Astrocyte (in vitro differentiated cells and primary cell): ENCODE measurements at regions not wholly inside any gene's neighbourhood (a gene's known extent, or its start where the extent isn't known, plus 50 kb on each side); places are given as distances from the start of the nearest gene placed in this dataset.
A peak's percentile ranks its signal among the peaks of the same experiment; 100 is the strongest.

Source experiments
- DNase-seq: peaks from one replicate; pipeline ENCODE4 v3.0.0-alpha.2; 2010; ENCODE audit warnings: low read depth
- FAIRE-seq: peaks from 2 replicates; lab custom pipeline; 2011; peaks lifted over from hg19 to GRCh38; lab: Jason Lieb, UNC
- H2AFZ ChIP-seq: 2 replicates; pipeline ENCODE4 v1.6.0; 2012; ENCODE audit warnings: low read depth, low read length, inconsistent platforms
- H3K27ac ChIP-seq: 2 replicates; pipeline ENCODE4 v1.5.1; 2011; ENCODE audit warnings: low read depth, low read length, inconsistent platforms
- H3K27me3 ChIP-seq: 2 replicates; pipeline ENCODE4 v1.6.0; 2011; ENCODE audit warnings: low read length, inconsistent platforms; ENCODE audit not compliant: insufficient read depth
- H3K36me3 ChIP-seq: 2 replicates; pipeline ENCODE4 v1.5.1; 2011; ENCODE audit warnings: low read length, inconsistent platforms; ENCODE audit not compliant: insufficient read depth
- H3K4me1 ChIP-seq: 2 replicates; pipeline ENCODE4 v1.5.1; 2011; ENCODE audit warnings: low read length, inconsistent platforms; ENCODE audit not compliant: insufficient read depth
- H3K4me2 ChIP-seq: 2 replicates; pipeline ENCODE4 v1.6.0; 2012; ENCODE audit warnings: low read length, inconsistent platforms
- H3K4me3 ChIP-seq: 2 replicates; pipeline ENCODE4 v1.5.1; 2011; ENCODE audit warnings: low read depth, mild to moderate bottlenecking, low read length, inconsistent platforms; ENCODE audit not compliant: insufficient read depth
- H3K79me2 ChIP-seq: 2 replicates; pipeline ENCODE4 v1.6.0; 2012; ENCODE audit warnings: mild to moderate bottlenecking, low read length, inconsistent platforms; ENCODE audit not compliant: insufficient read depth
- H3K9ac ChIP-seq: 2 replicates; pipeline ENCODE4 v1.6.0; 2012; ENCODE audit warnings: mild to moderate bottlenecking, low read length, inconsistent platforms
- H3K9me3 ChIP-seq: 2 replicates; pipeline ENCODE4 v1.5.1; 2012; ENCODE audit warnings: low read depth, mild to moderate bottlenecking, low read length, inconsistent platforms; ENCODE audit not compliant: insufficient read depth
- H4K20me1 ChIP-seq: 2 replicates; pipeline ENCODE4 v1.6.0; 2012; ENCODE audit warnings: low read length, inconsistent platforms; ENCODE audit not compliant: insufficient read depth
- H3K27ac Mint-ChIP-seq: one replicate; pipeline ENCODE4 v1.8.0; 2021; ENCODE audit warnings: mild to moderate bottlenecking, mixed read lengths; ENCODE audit not compliant: unreplicated experiment
- H3K27me3 Mint-ChIP-seq: one replicate; pipeline ENCODE4 v1.8.0; 2021; ENCODE audit warnings: low read depth, mixed read lengths; ENCODE audit not compliant: unreplicated experiment
- H3K36me3 Mint-ChIP-seq: one replicate; pipeline ENCODE4 v1.8.0; 2021; ENCODE audit warnings: low read depth, mixed read lengths; ENCODE audit not compliant: unreplicated experiment
- H3K4me1 Mint-ChIP-seq: one replicate; pipeline ENCODE4 v1.8.0; 2021; ENCODE audit warnings: low read depth, mixed read lengths; ENCODE audit not compliant: unreplicated experiment
- H3K4me3 Mint-ChIP-seq: one replicate; pipeline ENCODE4 v1.8.0; 2021; ENCODE audit warnings: mild to moderate bottlenecking, moderate library complexity, mixed read lengths; ENCODE audit not compliant: unreplicated experiment
- H3K9me3 Mint-ChIP-seq: one replicate; pipeline ENCODE4 v1.8.0; 2021; ENCODE audit warnings: mild to moderate bottlenecking, mixed read lengths; ENCODE audit not compliant: unreplicated experiment
- CTCF ChIP-seq: IDR thresholded peaks from 2 replicates; pipeline ENCODE4 v1.5.1; 2011; ENCODE audit warnings: low read depth, mild to moderate bottlenecking, inconsistent platforms, low read length, moderate library complexity; ENCODE audit not compliant: insufficient read depth
- EZH2 ChIP-seq: IDR thresholded peaks from 2 replicates; pipeline ENCODE4 v1.6.1; 2012; ENCODE audit warnings: mild to moderate bottlenecking, low read length, inconsistent platforms; ENCODE audit not compliant: insufficient read depth

- H3K4me3 Mint-ChIP-seq = no peak overlapping the region
- FAIRE-seq = no peak
- Histone ChIP-seq H3K27ac (no peak overlapping the region), H2AFZ (no peak overlapping the region), H3K9me3 (no peaks in the 10 kb centered on the region), H3K4me2 (no peak overlapping the region), H3K27me3 (no peaks in the 10 kb centered on the region), H3K79me2 (no peaks in the 10 kb centered on the region), H3K4me1 (peaks cover 3% of the 10 kb centered on the region), H3K9ac (no peak overlapping the region), H4K20me1 (no peaks in the 10 kb centered on the region), H3K4me3 (no peak overlapping the region), H3K36me3 (no peaks in the 10 kb centered on the region)
- peaks cover 4% of the 10 kb centered on the region for H3K9me3 Mint-ChIP-seq
- DNase-seq = no peak
- TF ChIP-seq EZH2 (no peak), CTCF (no peak)
- H3K36me3 Mint-ChIP-seq = peaks cover 1% of the 10 kb centered on the region
- peaks cover 21% of the 10 kb centered on the region for H3K4me1 Mint-ChIP-seq
- H3K27me3 Mint-ChIP-seq = no peaks in the 10 kb centered on the region
- H3K27ac Mint-ChIP-seq = no peak overlapping the region
These were observed 254.0 kb upstream of the PITX2 start for GRCh38 chr4:110876866-110877265.

- peaks cover 1% of the 10 kb centered on the region for H3K36me3 Mint-ChIP-seq
- Histone ChIP-seq H2AFZ (no peak overlapping the region), H3K4me3 (no peak overlapping the region), H3K27ac (no peak overlapping the region), H4K20me1 (no peaks in the 10 kb centered on the region), H3K4me1 (peaks cover 3% of the 10 kb centered on the region), H3K79me2 (no peaks in the 10 kb centered on the region), H3K9ac (no peak overlapping the region), H3K36me3 (no peaks in the 10 kb centered on the region), H3K27me3 (no peaks in the 10 kb centered on the region), H3K9me3 (no peaks in the 10 kb centered on the region), H3K4me2 (no peak overlapping the region)
- FAIRE-seq (no peak), DNase-seq (no peak)
- no peaks in the 10 kb centered on the region for H3K27me3 Mint-ChIP-seq
- H3K4me1 Mint-ChIP-seq = peaks cover 21% of the 10 kb centered on the region
- H3K9me3 Mint-ChIP-seq = peaks cover 4% of the 10 kb centered on the region
- H3K27ac Mint-ChIP-seq = peak overlapping the region; percentile 21
- TF ChIP-seq CTCF (no peak), EZH2 (no peak)
- no peak overlapping the region for H3K4me3 Mint-ChIP-seq
These were observed 255.0 kb upstream of the PITX2 start for GRCh38 chr4:110877778-110878370.

- Histone ChIP-seq H3K9me3 (no peaks in the 10 kb centered on the region), H3K36me3 (no peaks in the 10 kb centered on the region), H3K27ac (no peak overlapping the region), H3K4me3 (no peak overlapping the region), H3K4me1 (peaks cover 3% of the 10 kb centered on the region), H3K79me2 (no peaks in the 10 kb centered on the region), H4K20me1 (no peaks in the 10 kb centered on the region), H3K27me3 (no peaks in the 10 kb centered on the region), H3K9ac (no peak overlapping the region), H2AFZ (no peak overlapping the region), H3K4me2 (no peak overlapping the region)
- FAIRE-seq (no peak), DNase-seq (peak; percentile 31)
- H3K27me3 Mint-ChIP-seq = no peaks in the 10 kb centered on the region
- H3K9me3 Mint-ChIP-seq = peaks cover 4% of the 10 kb centered on the region
- peak overlapping the region; percentile 42 for H3K27ac Mint-ChIP-seq
- H3K4me1 Mint-ChIP-seq = peaks cover 21% of the 10 kb centered on the region
- H3K4me3 Mint-ChIP-seq = no peak overlapping the region
- TF ChIP-seq EZH2 = no peak
- TF ChIP-seq CTCF = no peak
- H3K36me3 Mint-ChIP-seq = peaks cover 1% of the 10 kb centered on the region
These were observed 255.5 kb upstream of the PITX2 start for GRCh38 chr4:110878413-110878812.
